ENCODE measurements at regions not wholly inside any gene's neighbourhood (a gene's known extent, or its start where the extent isn't known, plus 50 kb on each side); places are given as distances from the start of the nearest gene placed in this dataset.
A peak's percentile ranks its signal among the peaks of the same experiment; 100 is the strongest.

- no peak overlapping the region for H2BK5ac ChIP-seq (ENCODE audit: low read depth, low read length, poor library complexity, severe bottlenecking)
- no peak overlapping the region for H3K23ac ChIP-seq (ENCODE audit: low read length in 2 of 2)
- DNase-seq, result no peak
- H2BK12ac ChIP-seq (ENCODE audit: low read length in 2 of 2), result no peak overlapping the region
- no peak overlapping the region for H3K14ac ChIP-seq (ENCODE audit: low read length in 2 of 2)
- peaks cover 2% of the 10 kb centered on the region for H3K9me3 ChIP-seq (ENCODE audit: control insufficient read depth, low read length)
- no peak overlapping the region for H2AK5ac ChIP-seq (ENCODE audit: low read length, severe bottlenecking)
- no peaks in the 10 kb centered on the region for H3K36me3 ChIP-seq (ENCODE audit: control insufficient read depth in 1 of 2, insufficient read depth in 2 of 2, low read depth in 1 of 2, low read length in 2 of 2)
- H3K4me1 ChIP-seq (ENCODE audit: control insufficient read depth, insufficient read depth, low read depth, low read length), result no peaks in the 10 kb centered on the region
- no peak overlapping the region for H4K8ac ChIP-seq (ENCODE audit: low read length)
- H3K4me2 ChIP-seq (ENCODE audit: low read length, poor library complexity, severe bottlenecking), result no peak overlapping the region
- peaks cover 0 to 2% of the 10 kb centered on the region in 2 experiments for H3K27me3 ChIP-seq (ENCODE audit: control insufficient read depth in 1 of 2, insufficient read depth in 1 of 2, low read length in 2 of 2)
- WGBS, result 93% methylated on average over 4 of the region's 6 CpGs
- no peak overlapping the region for H3K4ac ChIP-seq (ENCODE audit: low read depth in 1 of 2, low read length in 2 of 2)
- no peak overlapping the region for H3K27ac ChIP-seq (ENCODE audit: low read length, poor library complexity, severe bottlenecking)
- H3K4me3 ChIP-seq (ENCODE audit: insufficient read depth in 1 of 2, low read depth in 1 of 2, low read length in 2 of 2), result no peak overlapping the region
- H3K79me1 ChIP-seq (replicated peaks; ENCODE audit: low read length, poor library complexity, severe bottlenecking), result no peaks in the 10 kb centered on the region
- no peak overlapping the region for H2AFZ ChIP-seq (ENCODE audit: low read depth, low read length)
- H3K9ac ChIP-seq (ENCODE audit: low read length), result no peak overlapping the region
- H2BK120ac ChIP-seq (ENCODE audit: low read depth, low read length), result no peak overlapping the region
- no peak overlapping the region for H4K91ac ChIP-seq (ENCODE audit: low read length)
- no peak overlapping the region for H3K18ac ChIP-seq (ENCODE audit: low read depth in 1 of 2, low read length in 2 of 2)
- no peak overlapping the region for H2BK15ac ChIP-seq (ENCODE audit: low read depth, poor library complexity, severe bottlenecking)
These were observed 154.0 kb upstream of the ARL4C start for GRCh38 chr2:234650911-234651310.

- Histone ChIP-seq H3K79me1 (replicated peaks; ENCODE audit: low read length, poor library complexity, severe bottlenecking) (no peaks in the 10 kb centered on the region), H3K27ac (ENCODE audit: low read length, poor library complexity, severe bottlenecking) (no peak overlapping the region)
These were observed 153.1 kb upstream of the ARL4C start for GRCh38 chr2:234649951-234650350.

GRCh38 chr2:234643407-234643806 is 146.5 kb upstream of the ARL4C start:
- no peaks in the 10 kb centered on the region for H3K36me3 ChIP-seq (ENCODE audit: control insufficient read depth in 1 of 2, insufficient read depth in 2 of 2, low read depth in 1 of 2, low read length in 2 of 2)
- no peak overlapping the region for H4K91ac ChIP-seq (ENCODE audit: low read length)
- H3K4me2 ChIP-seq (ENCODE audit: low read length, poor library complexity, severe bottlenecking), result no peak overlapping the region
- H3K18ac ChIP-seq (ENCODE audit: low read depth in 1 of 2, low read length in 2 of 2), result no peak overlapping the region
- H3K27ac ChIP-seq (ENCODE audit: low read length, poor library complexity, severe bottlenecking), result no peak overlapping the region
- no peak overlapping the region for H3K4me3 ChIP-seq (ENCODE audit: insufficient read depth in 1 of 2, low read depth in 1 of 2, low read length in 2 of 2)
- no peak overlapping the region for H2BK12ac ChIP-seq (ENCODE audit: low read length in 2 of 2)
- H2BK5ac ChIP-seq (ENCODE audit: low read depth, low read length, poor library complexity, severe bottlenecking), result no peak overlapping the region
- H2AK5ac ChIP-seq (ENCODE audit: low read length, severe bottlenecking), result no peak overlapping the region
- no peak overlapping the region for H3K23ac ChIP-seq (ENCODE audit: low read length in 2 of 2)
- H3K14ac ChIP-seq (ENCODE audit: low read length in 2 of 2), result no peak overlapping the region
- no peak overlapping the region for H4K8ac ChIP-seq (ENCODE audit: low read length)
- H3K27me3 ChIP-seq (ENCODE audit: control insufficient read depth in 1 of 2, insufficient read depth in 1 of 2, low read length in 2 of 2), result no peaks in the 10 kb centered on the region
- no peaks in the 10 kb centered on the region for H3K79me1 ChIP-seq (replicated peaks; ENCODE audit: low read length, poor library complexity, severe bottlenecking)
- no peak overlapping the region for H3K9ac ChIP-seq (ENCODE audit: low read length)
- peaks cover 36% of the 10 kb centered on the region for H3K9me3 ChIP-seq (ENCODE audit: control insufficient read depth, low read length)
- H2AFZ ChIP-seq (ENCODE audit: low read depth, low read length), result no peak overlapping the region
- peak; percentile 10 for DNase-seq
- H3K4ac ChIP-seq (ENCODE audit: low read depth in 1 of 2, low read length in 2 of 2), result no peak overlapping the region
- H3K4me1 ChIP-seq (ENCODE audit: control insufficient read depth, insufficient read depth, low read depth, low read length), result peaks cover 3% of the 10 kb centered on the region
- H2BK120ac ChIP-seq (ENCODE audit: low read depth, low read length), result no peak overlapping the region
- WGBS, result no CpG with 5 or more reads among the region's 2 CpGs
- no peak overlapping the region for H2BK15ac ChIP-seq (ENCODE audit: low read depth, poor library complexity, severe bottlenecking)

More at GRCh38 chr2:234649951-234650350, 153.1 kb upstream of the ARL4C start:
- Histone ChIP-seq H3K9ac (ENCODE audit: low read length) (no peak overlapping the region), H2BK15ac (ENCODE audit: low read depth, poor library complexity, severe bottlenecking) (no peak overlapping the region), H4K91ac (ENCODE audit: low read length) (no peak overlapping the region), H3K23ac (ENCODE audit: low read length in 2 of 2) (no peak overlapping the region), H4K8ac (ENCODE audit: low read length) (no peak overlapping the region), H3K4me3 (ENCODE audit: insufficient read depth in 1 of 2, low read depth in 1 of 2, low read length in 2 of 2) (no peak overlapping the region), H3K18ac (ENCODE audit: low read depth in 1 of 2, low read length in 2 of 2) (no peak overlapping the region), H3K36me3 (ENCODE audit: control insufficient read depth in 1 of 2, insufficient read depth in 2 of 2, low read depth in 1 of 2, low read length in 2 of 2) (no peaks in the 10 kb centered on the region), H3K4me2 (ENCODE audit: low read length, poor library complexity, severe bottlenecking) (no peak overlapping the region), H2BK5ac (ENCODE audit: low read depth, low read length, poor library complexity, severe bottlenecking) (no peak overlapping the region), H2AFZ (ENCODE audit: low read depth, low read length) (no peak overlapping the region), H3K27me3 (ENCODE audit: control insufficient read depth in 1 of 2, insufficient read depth in 1 of 2, low read length in 2 of 2) (no peaks in the 10 kb centered on the region), H3K4me1 (ENCODE audit: control insufficient read depth, insufficient read depth, low read depth, low read length) (no peaks in the 10 kb centered on the region), H2BK12ac (ENCODE audit: low read length in 2 of 2) (no peak overlapping the region), H2AK5ac (ENCODE audit: low read length, severe bottlenecking) (no peak overlapping the region), H3K9me3 (ENCODE audit: control insufficient read depth, low read length) (peaks cover 3% of the 10 kb centered on the region), H2BK120ac (ENCODE audit: low read depth, low read length) (no peak overlapping the region), H3K14ac (ENCODE audit: low read length in 2 of 2) (no peak overlapping the region), H3K4ac (ENCODE audit: low read depth in 1 of 2, low read length in 2 of 2) (no peak overlapping the region)
- DNase-seq, result no peak

GRCh38 chr2:234641086-234641485 is 144.2 kb upstream of the ARL4C start:
- H3K9ac ChIP-seq (ENCODE audit: low read length), result no peak overlapping the region
- H2BK12ac ChIP-seq (ENCODE audit: low read length in 2 of 2), result no peak overlapping the region
- H3K27me3 ChIP-seq (ENCODE audit: control insufficient read depth in 1 of 2, insufficient read depth in 1 of 2, low read length in 2 of 2), result no peaks in the 10 kb centered on the region
- no peak overlapping the region for H2AFZ ChIP-seq (ENCODE audit: low read depth, low read length)
- 92% methylated on average over 2 of the region's 2 CpGs for WGBS
- H3K23ac ChIP-seq (ENCODE audit: low read length in 2 of 2), result no peak overlapping the region
- no peak overlapping the region for H4K8ac ChIP-seq (ENCODE audit: low read length)
- no peak overlapping the region for H2BK15ac ChIP-seq (ENCODE audit: low read depth, poor library complexity, severe bottlenecking)
- H3K4me1 ChIP-seq (ENCODE audit: control insufficient read depth, insufficient read depth, low read depth, low read length), result peaks cover 3% of the 10 kb centered on the region
- no peaks in the 10 kb centered on the region for H3K36me3 ChIP-seq (ENCODE audit: control insufficient read depth in 1 of 2, insufficient read depth in 2 of 2, low read depth in 1 of 2, low read length in 2 of 2)
- peaks cover 36% of the 10 kb centered on the region for H3K9me3 ChIP-seq (ENCODE audit: control insufficient read depth, low read length)
- no peak overlapping the region for H2AK5ac ChIP-seq (ENCODE audit: low read length, severe bottlenecking)
- no peak overlapping the region for H3K14ac ChIP-seq (ENCODE audit: low read length in 2 of 2)
- H4K91ac ChIP-seq (ENCODE audit: low read length), result no peak overlapping the region
- no peak overlapping the region for H2BK120ac ChIP-seq (ENCODE audit: low read depth, low read length)
- H3K79me1 ChIP-seq (replicated peaks; ENCODE audit: low read length, poor library complexity, severe bottlenecking), result no peaks in the 10 kb centered on the region
- no peak overlapping the region for H3K18ac ChIP-seq (ENCODE audit: low read depth in 1 of 2, low read length in 2 of 2)
- no peak overlapping the region for H3K4me3 ChIP-seq (ENCODE audit: insufficient read depth in 1 of 2, low read depth in 1 of 2, low read length in 2 of 2)
- no peak overlapping the region for H3K4me2 ChIP-seq (ENCODE audit: low read length, poor library complexity, severe bottlenecking)
- H2BK5ac ChIP-seq (ENCODE audit: low read depth, low read length, poor library complexity, severe bottlenecking), result no peak overlapping the region
- DNase-seq, result no peak
- H3K27ac ChIP-seq (ENCODE audit: low read length, poor library complexity, severe bottlenecking), result peak overlapping the region; percentile 62
- no peak overlapping the region for H3K4ac ChIP-seq (ENCODE audit: low read depth in 1 of 2, low read length in 2 of 2)

Data from mesenchymal stem cell (in vitro differentiated cells and primary cell).